DND-41 (cell line): ENCODE measurements at regions not wholly inside any gene's neighbourhood (a gene's known extent, or its start where the extent isn't known, plus 50 kb on each side); places are given as distances from the start of the nearest gene placed in this dataset.

Source experiments
- ATAC-seq: fragments of 200-7000 bp; cut with Tn5 transposase; 3 replicates; pipeline ENCODE4 v1.9.1; 2021; ENCODE audit warnings: low read depth; ENCODE audit not compliant: insufficient read depth
- DNase-seq: peaks from one replicate; pipeline ENCODE4 v3.0.0-alpha.2; 2020
- H2AFZ ChIP-seq: 2 replicates; pipeline ENCODE4 v1.6.0; 2012; ENCODE audit warnings: low read depth, low read length
- H3K27ac ChIP-seq: 2 replicates; pipeline ENCODE4 v1.5.1; 2012; ENCODE audit warnings: low read length, inconsistent platforms
- H3K27me3 ChIP-seq: fragments of 200-600 bp; sonication (generic); 2 replicates; pipeline ENCODE4 v1.6.0; 2012; ENCODE audit warnings: low read length, mild to moderate bottlenecking, inconsistent platforms; ENCODE audit not compliant: insufficient read depth, poor library complexity
- H3K36me3 ChIP-seq: 2 replicates; pipeline ENCODE4 v1.5.1; 2012; ENCODE audit warnings: low read length, inconsistent platforms; ENCODE audit not compliant: insufficient read depth
- H3K4me1 ChIP-seq: 2 replicates; pipeline ENCODE4 v1.5.1; 2012; ENCODE audit warnings: mild to moderate bottlenecking, low read length; ENCODE audit not compliant: insufficient read depth
- H3K4me2 ChIP-seq: 2 replicates; pipeline ENCODE4 v1.6.0; 2012; ENCODE audit warnings: mild to moderate bottlenecking, moderate library complexity, low read length, inconsistent platforms; ENCODE audit not compliant: insufficient read depth
- H3K4me3 ChIP-seq, 2 experiments: fragments of 200-600 bp in 1 of 2; shearing (Covaris generic) in 1 of 2; 2 replicates each; pipeline ENCODE4 v1.5.1; 2012 to 2016; ENCODE audit warnings: inconsistent platforms in 2 of 2, low read length in 2 of 2, mild to moderate bottlenecking in 2 of 2, low read depth in 1 of 2, moderate library complexity in 1 of 2
- H3K79me2 ChIP-seq: 2 replicates; pipeline ENCODE4 v1.6.0; 2012; ENCODE audit warnings: low read length, inconsistent platforms; ENCODE audit not compliant: insufficient read depth
- H3K9ac ChIP-seq: 2 replicates; pipeline ENCODE4 v1.6.0; 2012; ENCODE audit warnings: low read depth, mild to moderate bottlenecking, inconsistent platforms, low read length, moderate library complexity
- H3K9me3 ChIP-seq: 2 replicates; pipeline ENCODE4 v1.5.1; 2012; ENCODE audit warnings: low read length, moderate library complexity, mild to moderate bottlenecking, inconsistent platforms; ENCODE audit not compliant: insufficient read depth, severe bottlenecking
- H4K20me1 ChIP-seq: 2 replicates; pipeline ENCODE4 v1.6.0; 2012; ENCODE audit warnings: low read length; ENCODE audit not compliant: insufficient read depth
- CTCF ChIP-seq: IDR thresholded peaks from 2 replicates; pipeline ENCODE4 v1.5.1; 2012; ENCODE audit warnings: borderline replicate concordance, low read length, moderate library complexity, mild to moderate bottlenecking; ENCODE audit not compliant: poor library complexity, severe bottlenecking; ENCODE audit errors: extremely low read depth
- EZH2 ChIP-seq: IDR thresholded peaks from 3 replicates; pipeline ENCODE4 v1.6.1; 2012; ENCODE audit warnings: borderline replicate concordance, low read depth, mild to moderate bottlenecking, moderate library complexity, low read length, inconsistent platforms; ENCODE audit not compliant: severe bottlenecking

DNA sequence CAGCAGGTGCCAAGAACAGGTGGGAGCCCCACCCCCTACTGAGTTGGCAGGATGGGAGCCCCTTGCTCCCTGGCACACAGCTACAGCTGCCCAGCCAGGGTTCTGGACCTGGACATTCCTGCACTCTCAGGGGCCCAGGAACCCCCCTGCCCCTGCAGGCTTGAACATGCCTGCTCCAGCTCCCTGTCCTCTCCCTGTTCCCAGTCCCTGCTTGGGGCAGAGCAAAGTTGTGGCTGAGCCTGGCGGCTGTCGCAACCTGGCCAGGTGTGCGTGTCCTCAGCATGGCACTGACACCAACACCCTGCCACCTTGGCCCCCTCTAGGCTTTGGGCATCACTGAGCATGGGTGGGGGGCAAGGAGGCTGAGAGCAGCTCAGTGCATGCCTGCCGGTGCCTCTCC, 491.2 kb upstream of the NOX3 start:
- no peak for ATAC-seq
- no peaks in the 10 kb centered on the region for H3K36me3 ChIP-seq
- no peaks in the 10 kb centered on the region for H4K20me1 ChIP-seq
- H3K4me1 ChIP-seq = no peaks in the 10 kb centered on the region
- no peaks in the 10 kb centered on the region for H3K27me3 ChIP-seq
- no peaks in the 10 kb centered on the region for H3K79me2 ChIP-seq
- TF ChIP-seq EZH2 (no peak), CTCF (no peak)
- H3K4me3 ChIP-seq = no peak overlapping the region
- H2AFZ ChIP-seq = no peak overlapping the region
- H3K27ac ChIP-seq = no peak overlapping the region
- no peak overlapping the region for H3K9ac ChIP-seq
- H3K9me3 ChIP-seq = peaks cover 19% of the 10 kb centered on the region
- no peak overlapping the region for H3K4me2 ChIP-seq
- DNase-seq = no peak

GRCh38 chr6:155943635-155944034, 488.0 kb upstream of the NOX3 start:
- no peak overlapping the region for H3K4me3 ChIP-seq
- H3K27me3 ChIP-seq = no peaks in the 10 kb centered on the region
- no peaks in the 10 kb centered on the region for H4K20me1 ChIP-seq
- no peak for DNase-seq
- no peaks in the 10 kb centered on the region for H3K4me1 ChIP-seq
- H2AFZ ChIP-seq = no peak overlapping the region
- no peak for TF ChIP-seq CTCF
- TF ChIP-seq EZH2 = no peak
- H3K27ac ChIP-seq = no peak overlapping the region
- no peaks in the 10 kb centered on the region for H3K79me2 ChIP-seq
- H3K9me3 ChIP-seq = peaks cover 19% of the 10 kb centered on the region
- no peak for ATAC-seq
- H3K36me3 ChIP-seq = no peaks in the 10 kb centered on the region
- H3K9ac ChIP-seq = no peak overlapping the region
- H3K4me2 ChIP-seq = no peak overlapping the region

DNA sequence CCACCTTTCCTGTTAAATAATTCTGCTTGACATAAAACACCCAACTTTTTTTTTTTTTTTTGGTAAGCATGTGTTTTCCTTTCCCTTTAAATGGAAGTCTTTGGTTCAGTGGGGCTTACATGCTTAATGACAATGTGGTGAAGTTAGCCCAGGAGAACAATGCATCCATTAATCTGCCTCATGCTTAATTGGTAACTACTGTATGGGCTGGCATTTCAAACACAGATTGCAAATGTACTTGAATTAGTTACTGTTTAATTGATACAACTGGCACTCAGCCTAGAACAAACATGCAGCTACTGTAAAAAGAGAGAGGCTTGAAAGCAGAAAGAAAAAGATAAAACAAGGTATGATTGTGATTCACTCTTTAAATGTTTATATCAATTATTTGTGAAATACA, 483.6 kb upstream of the NOX3 start:
- Histone ChIP-seq H3K27ac (no peak overlapping the region), H3K36me3 (no peaks in the 10 kb centered on the region), H3K27me3 (no peaks in the 10 kb centered on the region), H3K4me1 (no peaks in the 10 kb centered on the region), H4K20me1 (no peaks in the 10 kb centered on the region), H3K9ac (no peak overlapping the region), H3K4me3 (no peak overlapping the region), H3K79me2 (no peaks in the 10 kb centered on the region), H3K9me3 (no peaks in the 10 kb centered on the region), H3K4me2 (no peak overlapping the region), H2AFZ (no peak overlapping the region)
- TF ChIP-seq CTCF (no peak), EZH2 (no peak)
- DNase-seq (no peak), ATAC-seq (no peak)

DNA sequence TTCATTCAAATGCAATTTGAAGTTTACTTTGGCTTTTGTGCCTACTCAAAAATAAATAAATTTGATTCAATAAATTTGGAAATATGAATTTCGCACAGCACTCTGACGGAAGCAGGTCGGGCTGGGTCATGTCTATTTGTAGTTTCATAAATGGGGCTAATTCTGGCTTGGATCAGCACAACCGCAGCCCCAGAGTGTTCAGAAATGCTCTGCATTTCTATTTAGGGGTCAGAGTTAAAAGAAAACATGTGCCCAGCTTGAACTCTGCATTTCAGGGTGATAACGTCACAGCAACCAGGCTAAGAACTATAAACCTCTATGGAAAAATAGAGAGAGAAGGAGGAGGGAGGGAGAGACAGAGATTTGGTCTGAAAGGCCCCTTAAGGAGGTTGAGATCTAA, 480.9 kb upstream of the NOX3 start:
- no peak overlapping the region for H3K4me3 ChIP-seq
- no peak for ATAC-seq

More for the DNA sequence above, 480.9 kb upstream of the NOX3 start:
- no peak overlapping the region for H2AFZ ChIP-seq
- H4K20me1 ChIP-seq = no peaks in the 10 kb centered on the region
- H3K79me2 ChIP-seq = no peaks in the 10 kb centered on the region
- H3K36me3 ChIP-seq = no peaks in the 10 kb centered on the region
- no peaks in the 10 kb centered on the region for H3K27me3 ChIP-seq
- TF ChIP-seq CTCF (no peak), EZH2 (no peak)
- DNase-seq = no peak
- no peaks in the 10 kb centered on the region for H3K4me1 ChIP-seq
- no peak overlapping the region for H3K27ac ChIP-seq
- no peak overlapping the region for H3K4me2 ChIP-seq
- no peaks in the 10 kb centered on the region for H3K9me3 ChIP-seq
- H3K9ac ChIP-seq = no peak overlapping the region
